RWPE1 (cell line): ENCODE measurements at regions not wholly inside any gene's neighbourhood (a gene's known extent, or its start where the extent isn't known, plus 50 kb on each side); places are given as distances from the start of the nearest gene placed in this dataset.
"Not testable (repeated sequence)": the region's sequence is repeated elsewhere in the genome, so short reads cannot be mapped to it uniquely, and the experiment has no call there.

Source experiments
- CTCF ChIA-PET: fragments of 350-600 bp; sonication (Branson Sonifier 250); formaldehyde crosslinking; extraction: SDS; loops from one replicate; lab custom pipeline; 2021; lab: Yijun Ruan, JAX
- POLR2A ChIA-PET: fragments of 400-600 bp; formaldehyde crosslinking; extraction: SDS; loops from one replicate; lab custom pipeline; 2020; ENCODE audit warnings: antibody characterized with exemption; ENCODE audit not compliant: low non-redundant PET; lab: Yijun Ruan, JAX
- DNase-seq: peaks from one replicate; pipeline ENCODE4 v3.0.0; 2012; ENCODE audit warnings: low spot score
- H3K27ac ChIP-seq: fragments of 450-650 bp; 2 replicates; pipeline ENCODE4 v1.5.1; 2017
- TF ChIP-seq, protein P1 (sequence below): fragments of 450-650 bp; conservative IDR thresholded peaks from 2 replicates; pipeline ENCODE4 v1.5.1; 2017; ENCODE audit warnings: low read depth, mild to moderate bottlenecking

DNA sequence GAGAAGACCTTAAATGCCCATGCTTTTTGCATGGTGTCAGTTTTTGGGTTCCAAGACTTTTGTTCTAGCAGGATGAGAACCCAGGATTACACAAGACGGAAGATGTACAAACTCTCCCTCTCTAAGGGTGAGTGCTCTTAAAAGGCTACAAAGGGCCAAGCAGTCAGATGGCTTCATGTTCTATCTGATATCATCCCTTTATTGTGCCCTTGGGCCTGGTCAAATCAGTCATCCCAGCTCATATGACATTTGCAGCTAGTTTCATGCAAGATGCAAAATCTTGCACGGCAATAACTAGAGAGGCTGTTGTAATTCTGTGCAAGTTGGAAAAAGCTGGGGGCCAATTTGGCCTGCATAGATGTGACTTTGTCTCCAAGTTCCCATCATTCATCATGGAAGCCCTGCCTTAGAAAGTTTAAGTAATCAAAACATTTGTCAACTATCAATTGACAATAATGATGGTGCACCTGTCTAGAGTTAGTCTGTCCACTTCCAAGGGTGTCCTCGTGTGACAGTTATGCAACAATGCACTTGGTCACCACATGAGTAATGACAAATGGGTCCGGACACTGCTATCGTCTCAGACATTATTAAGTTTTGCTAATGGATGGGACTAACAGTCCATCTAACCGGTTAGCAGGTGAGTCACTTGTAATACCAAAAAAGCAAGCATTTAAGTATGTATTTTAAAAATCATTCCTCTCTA lies 58.6 kb upstream of the ZFHX3 start:
- no peak for DNase-seq
- no peak overlapping the region for H3K27ac ChIP-seq
- ChIA-PET POLR2A (no interaction called here), CTCF (interaction anchor here (0.6 kb wide), 1 partner anchor 92 kb away, joined by 6 read pairs; no protein-coding TSS in a partner anchor)
- TF ChIP-seq, protein P1, sequence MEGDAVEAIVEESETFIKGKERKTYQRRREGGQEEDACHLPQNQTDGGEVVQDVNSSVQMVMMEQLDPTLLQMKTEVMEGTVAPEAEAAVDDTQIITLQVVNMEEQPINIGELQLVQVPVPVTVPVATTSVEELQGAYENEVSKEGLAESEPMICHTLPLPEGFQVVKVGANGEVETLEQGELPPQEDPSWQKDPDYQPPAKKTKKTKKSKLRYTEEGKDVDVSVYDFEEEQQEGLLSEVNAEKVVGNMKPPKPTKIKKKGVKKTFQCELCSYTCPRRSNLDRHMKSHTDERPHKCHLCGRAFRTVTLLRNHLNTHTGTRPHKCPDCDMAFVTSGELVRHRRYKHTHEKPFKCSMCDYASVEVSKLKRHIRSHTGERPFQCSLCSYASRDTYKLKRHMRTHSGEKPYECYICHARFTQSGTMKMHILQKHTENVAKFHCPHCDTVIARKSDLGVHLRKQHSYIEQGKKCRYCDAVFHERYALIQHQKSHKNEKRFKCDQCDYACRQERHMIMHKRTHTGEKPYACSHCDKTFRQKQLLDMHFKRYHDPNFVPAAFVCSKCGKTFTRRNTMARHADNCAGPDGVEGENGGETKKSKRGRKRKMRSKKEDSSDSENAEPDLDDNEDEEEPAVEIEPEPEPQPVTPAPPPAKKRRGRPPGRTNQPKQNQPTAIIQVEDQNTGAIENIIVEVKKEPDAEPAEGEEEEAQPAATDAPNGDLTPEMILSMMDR: no peak

DNA sequence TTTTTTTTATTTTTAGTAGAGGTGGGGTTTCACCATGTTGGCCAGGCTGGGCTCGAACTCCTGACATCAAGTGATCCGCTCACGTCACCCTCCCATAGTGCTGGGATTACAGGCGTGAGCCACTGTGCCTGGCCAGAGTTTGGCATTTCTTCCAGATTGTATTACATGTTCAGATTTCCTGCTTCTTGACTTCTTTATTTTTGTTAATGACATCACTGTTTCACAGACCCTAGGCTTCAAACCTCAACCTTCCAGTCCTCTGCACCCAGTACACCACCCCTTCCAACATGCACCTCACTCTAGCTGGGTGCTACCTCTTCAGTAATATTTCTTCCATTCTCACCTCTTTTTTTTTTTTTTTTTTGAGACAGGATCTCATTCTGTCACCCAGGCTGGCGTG lies 53.6 kb upstream of the ZFHX3 start:
- no peak for DNase-seq
- POLR2A ChIA-PET: no interaction called here
- CTCF ChIA-PET: interaction anchor here (0.6 kb wide), 1 partner anchor 34 kb away, joined by 3 read pairs; no protein-coding TSS in a partner anchor
- no peak overlapping the region for H3K27ac ChIP-seq
- TF ChIP-seq, protein P1: no peak

DNA sequence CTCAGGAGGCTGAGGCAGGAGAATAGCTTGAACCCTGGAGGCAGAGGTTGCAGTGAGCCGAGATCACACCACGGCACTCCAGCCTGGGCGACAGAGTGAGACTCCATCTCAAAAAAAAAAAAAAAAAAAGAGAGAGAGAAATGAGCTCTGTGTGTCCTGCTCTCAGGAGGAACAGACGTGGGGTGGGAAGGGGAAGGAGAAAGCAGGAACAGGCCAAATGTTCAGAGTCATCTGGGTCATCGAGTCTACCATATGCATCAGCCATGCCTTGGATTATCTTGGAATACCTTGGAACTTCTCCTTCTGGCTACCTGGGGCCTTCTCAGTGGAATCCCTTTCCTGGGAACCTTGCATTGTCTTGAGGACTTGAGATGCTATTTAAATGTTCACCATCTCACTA lies 51.7 kb upstream of the ZFHX3 start:
- CTCF ChIA-PET, DNase-seq, POLR2A ChIA-PET, H3K27ac ChIP-seq: not testable (repeated sequence)
